B cell (primary cell): ENCODE measurements at regions not wholly inside any gene's neighbourhood (a gene's known extent, or its start where the extent isn't known, plus 50 kb on each side); places are given as distances from the start of the nearest gene placed in this dataset.

ENCODE experiments used
- ATAC-seq: fragments of 200-7000 bp; cut with Tn5 transposase; one replicate; pipeline ENCODE4 v1.10.0; 2021; ENCODE audit warnings: low read depth, mild to moderate bottlenecking, moderate number of reproducible peaks, moderate library complexity
- CTCF ChIA-PET: fragments of 350-600 bp; sonication (Branson Sonifier 250); formaldehyde crosslinking; loops from one replicate; lab custom pipeline; 2021; ENCODE audit warnings: antibody characterized with exemption, inconsistent platforms; lab: Charles Lee
- POLR2A ChIA-PET: fragments of 350-600 bp; sonication (Branson Sonifier 250); formaldehyde crosslinking; loops from one replicate; lab custom pipeline; 2021; ENCODE audit warnings: antibody characterized with exemption; lab: Charles Lee
- DNase-seq: peaks from one replicate; pipeline ENCODE4 v3.0.0; 2013
- H2AFZ ChIP-seq: 2 replicates; pipeline ENCODE4 v1.6.1; 2012; ENCODE audit warnings: mild to moderate bottlenecking, low read depth, low read length; ENCODE audit not compliant: insufficient read depth, poor library complexity, severe bottlenecking
- H3K27ac ChIP-seq, 2 donors: 1 replicate in 1 of 2; 2 replicates in 1 of 2; pipeline ENCODE4 v1.5.1; 2012 to 2013; ENCODE audit warnings: low read length in 2 of 2, mild to moderate bottlenecking in 2 of 2, moderate library complexity in 1 of 2
- H3K27me3 ChIP-seq, 4 experiments: fragments of 200-600 bp in 1 of 4; sonication (generic) in 1 of 4; replicated peaks in 1 of 4; 1 replicate in 2 of 4; 2 replicates in 2 of 4; pipeline versions ENCODE4 v1.6.1 to v1.7.0; 2013 to 2016; ENCODE audit warnings: low read length in 3 of 4, mild to moderate bottlenecking in 2 of 4, mixed read lengths in 1 of 4, moderate library complexity in 1 of 4; ENCODE audit not compliant: insufficient read depth in 4 of 4, control insufficient read depth in 3 of 4; ENCODE audit errors: control extremely low read depth in 1 of 4
- H3K36me3 ChIP-seq, 2 experiments: replicated peaks in 1 of 2; 1 replicate in 1 of 2; 2 replicates in 1 of 2; pipeline versions ENCODE4 v1.6.1 to v1.7.1; 2013; ENCODE audit warnings: low read length in 1 of 2; ENCODE audit not compliant: insufficient read depth in 2 of 2, control insufficient read depth in 1 of 2; ENCODE audit errors: control extremely low read depth in 1 of 2, extremely low read depth in 1 of 2
- H3K4me1 ChIP-seq, 2 donors: fragments of 200-600 bp in 1 of 2; sonication (generic) in 1 of 2; 1 replicate in 1 of 2; 2 replicates in 1 of 2; pipeline versions ENCODE4 v1.5.1 to v1.6.1; 2013 to 2017; ENCODE audit warnings: low read length in 2 of 2; ENCODE audit not compliant: control insufficient read depth in 2 of 2, insufficient read depth in 2 of 2
- H3K4me2 ChIP-seq: replicated peaks from 2 replicates; pipeline ENCODE3; 2012; ENCODE audit warnings: mild to moderate bottlenecking, low read depth, low read length; ENCODE audit not compliant: poor library complexity, severe bottlenecking
- H3K4me3 ChIP-seq, 5 experiments: fragments of 200-600 bp in 1 of 5; sonication (generic) in 1 of 5; 1 replicate in 3 of 5; 2 replicates in 2 of 5; pipeline versions ENCODE4 v1.5.1 to v1.7.0; 2011 to 2016; ENCODE audit warnings: low read length in 4 of 5, mild to moderate bottlenecking in 4 of 5, low read depth in 2 of 5, control low read depth in 1 of 5, moderate library complexity in 1 of 5; ENCODE audit not compliant: insufficient read depth in 1 of 5; ENCODE audit errors: control extremely low read depth in 1 of 5, extremely low read depth in 1 of 5
- H3K79me2 ChIP-seq: fragments of 200-600 bp; sonication (generic); one replicate; pipeline ENCODE4 v1.6.0; 2016; ENCODE audit warnings: low read length; ENCODE audit not compliant: control insufficient read depth, insufficient read depth
- H3K9ac ChIP-seq: fragments of 200-600 bp; sonication (generic); 2 replicates; pipeline ENCODE4 v1.6.1; 2017; ENCODE audit warnings: mild to moderate bottlenecking, low read length, moderate library complexity
- H3K9me3 ChIP-seq, 3 donors: one replicate each; pipeline versions ENCODE4 v1.6.1 to v1.7.1; 2013; ENCODE audit warnings: low read length in 2 of 3; ENCODE audit not compliant: control insufficient read depth in 2 of 3, insufficient read depth in 1 of 3; ENCODE audit errors: control extremely low read depth in 1 of 3
- H4K20me1 ChIP-seq: 2 replicates; pipeline ENCODE4 v1.6.0; 2012; ENCODE audit warnings: mild to moderate bottlenecking, low read length; ENCODE audit not compliant: insufficient read depth, control insufficient read depth, poor library complexity, severe bottlenecking
- H3K27ac Mint-ChIP-seq: one replicate; pipeline ENCODE4 v1.8.0; 2021; ENCODE audit warnings: mixed read lengths
- H3K27me3 Mint-ChIP-seq: one replicate; pipeline ENCODE4 v1.8.0; 2021; ENCODE audit warnings: mixed read lengths
- H3K4me1 Mint-ChIP-seq: one replicate; pipeline ENCODE4 v1.8.0; 2021; ENCODE audit warnings: mixed read lengths
- H3K4me3 Mint-ChIP-seq: one replicate; pipeline ENCODE4 v1.8.0; 2021; ENCODE audit warnings: mixed read lengths
- H3K9me3 Mint-ChIP-seq: one replicate; pipeline ENCODE4 v1.8.0; 2022; ENCODE audit warnings: mixed read lengths; ENCODE audit not compliant: insufficient read depth
- EZH2 ChIP-seq: IDR thresholded peaks from 2 replicates; pipeline ENCODE4 v1.6.1; 2012; ENCODE audit warnings: borderline replicate concordance, low read depth, mild to moderate bottlenecking, moderate library complexity, low read length; ENCODE audit not compliant: insufficient read depth, poor library complexity, severe bottlenecking
- WGBS: methylation state at CpG from one replicate; pipeline ENCODE4 v1.1.5; 2013; ENCODE audit warnings: missing lambda C conversion rate; ENCODE audit not compliant: insufficient coverage; 5-methylcytosine and 5-hydroxymethylcytosine counted together
- intact Hi-C: fragments of 100-400 bp; cut with micrococcal nuclease; formaldehyde crosslinking; loops from one replicate; pipeline ENCODE4 v1.10.0; 2022
- TF ChIP-seq, protein P1 (sequence below): fragments of 200-600 bp; IDR thresholded peaks from one replicate; pipeline ENCODE4 v1.8.0; 2022; ENCODE audit warnings: antibody characterized with exemption, mild to moderate bottlenecking

DNA sequence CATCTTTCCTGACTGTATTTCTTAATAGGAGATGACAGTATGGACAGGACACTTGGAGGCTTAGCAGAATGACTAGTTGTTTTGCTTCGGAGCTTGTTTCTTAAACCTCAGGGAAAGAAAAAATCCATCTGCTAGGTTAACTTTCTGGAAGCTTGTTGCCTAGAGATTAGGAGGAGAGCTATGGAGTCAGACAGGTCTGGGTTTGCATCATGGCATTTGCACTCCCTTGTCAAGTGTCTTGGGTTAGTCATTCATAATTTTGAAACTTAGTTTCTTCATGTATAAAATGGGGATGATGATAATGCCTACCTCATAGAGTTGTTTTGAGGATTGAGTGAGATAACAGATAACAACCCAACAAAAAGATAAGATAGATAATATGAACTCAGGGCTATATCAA, 231.5 kb downstream of the STK31 start:
- 100% methylated on average over 1 of the region's 1 CpG for WGBS
- Mint-ChIP-seq H3K4me3 (no peak overlapping the region), H3K9me3 (peaks cover 5% of the 10 kb centered on the region), H3K27ac (no peak overlapping the region), H3K27me3 (peaks cover 36% of the 10 kb centered on the region), H3K4me1 (no peaks in the 10 kb centered on the region)
- H4K20me1 ChIP-seq: no peaks in the 10 kb centered on the region
- DNase-seq (no peak), ATAC-seq (no peak)
- peaks cover 0 to 9% (median 4%) of the 10 kb centered on the region in 3 donors for H3K9me3 ChIP-seq
- H3K4me3 ChIP-seq: no peak overlapping the region
- no peaks in the 10 kb centered on the region for H3K79me2 ChIP-seq
- ChIA-PET CTCF (no interaction called here), POLR2A (no interaction called here)
- no peaks in the 10 kb centered on the region for H3K36me3 ChIP-seq
- no peaks in the 10 kb centered on the region for H3K27me3 ChIP-seq
- no peak overlapping the region for H3K4me2 ChIP-seq
- TF ChIP-seq, protein P1, sequence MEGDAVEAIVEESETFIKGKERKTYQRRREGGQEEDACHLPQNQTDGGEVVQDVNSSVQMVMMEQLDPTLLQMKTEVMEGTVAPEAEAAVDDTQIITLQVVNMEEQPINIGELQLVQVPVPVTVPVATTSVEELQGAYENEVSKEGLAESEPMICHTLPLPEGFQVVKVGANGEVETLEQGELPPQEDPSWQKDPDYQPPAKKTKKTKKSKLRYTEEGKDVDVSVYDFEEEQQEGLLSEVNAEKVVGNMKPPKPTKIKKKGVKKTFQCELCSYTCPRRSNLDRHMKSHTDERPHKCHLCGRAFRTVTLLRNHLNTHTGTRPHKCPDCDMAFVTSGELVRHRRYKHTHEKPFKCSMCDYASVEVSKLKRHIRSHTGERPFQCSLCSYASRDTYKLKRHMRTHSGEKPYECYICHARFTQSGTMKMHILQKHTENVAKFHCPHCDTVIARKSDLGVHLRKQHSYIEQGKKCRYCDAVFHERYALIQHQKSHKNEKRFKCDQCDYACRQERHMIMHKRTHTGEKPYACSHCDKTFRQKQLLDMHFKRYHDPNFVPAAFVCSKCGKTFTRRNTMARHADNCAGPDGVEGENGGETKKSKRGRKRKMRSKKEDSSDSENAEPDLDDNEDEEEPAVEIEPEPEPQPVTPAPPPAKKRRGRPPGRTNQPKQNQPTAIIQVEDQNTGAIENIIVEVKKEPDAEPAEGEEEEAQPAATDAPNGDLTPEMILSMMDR: no peak
- TF ChIP-seq EZH2: no peak
- no peak overlapping the region for H3K27ac ChIP-seq
- no peaks in the 10 kb centered on the region for H3K4me1 ChIP-seq
- no peak overlapping the region for H3K9ac ChIP-seq
- H2AFZ ChIP-seq: no peak overlapping the region
- intact Hi-C loops: no loop called here

- no peak for ATAC-seq
- no peak overlapping the region for H3K4me2 ChIP-seq
- intact Hi-C loops: no loop called here
- H3K9ac ChIP-seq: no peak overlapping the region
- POLR2A ChIA-PET: no interaction called here
- Mint-ChIP-seq H3K27ac (no peak overlapping the region), H3K9me3 (peaks cover 8% of the 10 kb centered on the region), H3K4me1 (no peaks in the 10 kb centered on the region), H3K4me3 (no peak overlapping the region), H3K27me3 (peaks cover 35% of the 10 kb centered on the region)
- no peak for DNase-seq
- no peaks in the 10 kb centered on the region for H3K27me3 ChIP-seq
- H3K36me3 ChIP-seq: no peaks in the 10 kb centered on the region
- H3K27ac ChIP-seq: no peak overlapping the region
- H3K79me2 ChIP-seq: no peaks in the 10 kb centered on the region
- H3K4me1 ChIP-seq: no peaks in the 10 kb centered on the region
- TF ChIP-seq, protein P1: no peak
- TF ChIP-seq EZH2: no peak
- H4K20me1 ChIP-seq: no peaks in the 10 kb centered on the region
- 100% methylated on average over 2 of the region's 2 CpGs for WGBS
- H3K9me3 ChIP-seq: peaks cover 0 to 9% (median 4%) of the 10 kb centered on the region in 3 donors
- CTCF ChIA-PET: no interaction called here
- H3K4me3 ChIP-seq: no peak overlapping the region
- H2AFZ ChIP-seq: no peak overlapping the region
Observed at GRCh38 chr7:23942032-23942431, 232.0 kb downstream of the STK31 start.
